ENCODE measurements at regions not wholly inside any gene's neighbourhood (a gene's known extent, or its start where the extent isn't known, plus 50 kb on each side); places are given as distances from the start of the nearest gene placed in this dataset.

DNA sequence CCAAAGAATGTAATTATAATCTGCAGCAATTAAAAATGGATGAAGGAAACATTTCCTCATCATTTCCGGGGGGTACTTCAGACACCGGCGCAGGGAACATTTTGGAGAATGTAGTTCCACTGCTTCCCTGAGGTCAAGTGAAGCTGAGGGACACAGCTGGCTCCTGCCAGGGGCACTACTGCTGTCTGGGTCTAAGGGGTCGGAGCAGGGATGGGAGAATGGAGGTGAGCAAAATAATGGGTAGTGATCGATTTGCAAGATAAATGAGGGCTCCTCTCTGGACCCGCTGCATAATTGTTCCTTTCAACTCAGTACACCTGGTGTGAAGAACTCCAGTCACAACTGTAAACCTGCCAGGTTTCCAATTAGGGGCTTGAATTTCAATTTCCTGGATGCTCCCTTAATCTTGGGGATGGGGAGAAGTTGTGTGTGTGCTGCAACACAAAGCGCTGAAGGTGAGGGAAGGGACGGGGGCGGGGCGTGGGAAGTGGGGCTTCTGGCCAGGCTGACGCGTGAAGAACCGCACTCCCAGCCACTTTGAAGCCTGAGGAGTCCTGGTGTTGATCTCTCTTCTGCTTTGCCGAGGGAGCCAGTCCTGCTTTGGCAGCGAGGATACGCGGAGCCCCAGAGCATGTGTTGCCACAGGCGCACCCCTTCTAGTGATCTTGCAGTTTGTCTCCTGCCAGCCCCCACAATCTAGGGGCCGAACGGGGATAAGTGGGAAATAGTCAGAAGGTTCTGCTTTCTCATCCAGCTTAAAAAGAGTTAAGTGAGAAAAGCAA is 57.9 kb upstream of the PCDH8 start:
- TF ChIP-seq CTCF (IDR thresholded peaks at IDR 0.05; ENCODE audit: low read depth, low read length) (no peak), EZH2phosphoT487 (IDR thresholded peaks at IDR 0.05; ENCODE audit: low read depth) (no peak)

Measured in OCI-LY3 (cell line).